GM12875 (cell line): ENCODE measurements at regions not wholly inside any gene's neighbourhood (a gene's known extent, or its start where the extent isn't known, plus 50 kb on each side); places are given as distances from the start of the nearest gene placed in this dataset.

ENCODE experiments used
- H3K4me3 ChIP-seq: one replicate; pipeline ENCODE4 v1.5.1; 2011; ENCODE audit warnings: low read depth, low read length, control low read depth
- CTCF ChIP-seq: IDR thresholded peaks from 2 replicates; pipeline ENCODE4 v1.5.1; 2011; ENCODE audit warnings: low read depth, mild to moderate bottlenecking, control low read depth, inconsistent platforms, low read length, moderate library complexity, borderline replicate concordance; ENCODE audit not compliant: insufficient read depth

GRCh38 chr22:27213766-27214581 is 556.6 kb downstream of the MIAT start:
- TF ChIP-seq CTCF, result no peak
- no peak overlapping the region for H3K4me3 ChIP-seq

GRCh38 chr22:27214691-27215090 is 557.3 kb downstream of the MIAT start:
- H3K4me3 ChIP-seq, result no peak overlapping the region
- TF ChIP-seq CTCF, result no peak

GRCh38 chr22:27215871-27216270 is 558.5 kb downstream of the MIAT start:
- TF ChIP-seq CTCF, result no peak
- no peak overlapping the region for H3K4me3 ChIP-seq

GRCh38 chr22:27216444-27216843 is 559.1 kb downstream of the MIAT start:
- TF ChIP-seq CTCF, result no peak

GRCh38 chr22:27217154-27217553 is 559.8 kb downstream of the MIAT start:
- no peak for TF ChIP-seq CTCF
- H3K4me3 ChIP-seq, result no peak overlapping the region

More at GRCh38 chr22:27216444-27216843, 559.1 kb downstream of the MIAT start:
- no peak overlapping the region for H3K4me3 ChIP-seq

GRCh38 chr22:27218012-27218920 is 560.9 kb downstream of the MIAT start:
- no peak overlapping the region for H3K4me3 ChIP-seq
- TF ChIP-seq CTCF, result no peak
